ENCODE measurements at regions not wholly inside any gene's neighbourhood (a gene's known extent, or its start where the extent isn't known, plus 50 kb on each side); places are given as distances from the start of the nearest gene placed in this dataset.
"Not testable (repeated sequence)": the region's sequence is repeated elsewhere in the genome, so short reads cannot be mapped to it uniquely, and the experiment has no call there.

- FAIRE-seq = no peak
Observed at GRCh38 chr6:1230689-1231605, 81.0 kb upstream of the FOXQ1 start.

GRCh38 chr6:1230281-1230680 lies 81.6 kb upstream of the FOXQ1 start:
- FAIRE-seq = no peak

GRCh38 chr6:1229808-1230207 lies 82.1 kb upstream of the FOXQ1 start:
- FAIRE-seq = no peak

- FAIRE-seq = no peak
Observed at GRCh38 chr6:1229301-1229700, 82.6 kb upstream of the FOXQ1 start.

- no peak for FAIRE-seq
Observed at GRCh38 chr6:1228754-1229191, 83.1 kb upstream of the FOXQ1 start.

GRCh38 chr6:1227935-1228753 lies 83.8 kb upstream of the FOXQ1 start:
- FAIRE-seq = no peak

- no peak for FAIRE-seq
Observed at GRCh38 chr6:1227600-1227934, 84.3 kb upstream of the FOXQ1 start.

- no peak for FAIRE-seq
Observed at GRCh38 chr6:1226277-1227099, 85.4 kb upstream of the FOXQ1 start.

GRCh38 chr6:1224514-1224913 lies 87.4 kb upstream of the FOXQ1 start:
- FAIRE-seq = no peak

GRCh38 chr6:1222728-1223595 lies 88.9 kb upstream of the FOXQ1 start:
- FAIRE-seq = no peak

- FAIRE-seq = no peak
Observed at GRCh38 chr6:1217396-1217795, 94.5 kb upstream of the FOXQ1 start.

GRCh38 chr6:1216488-1216974 lies 95.4 kb upstream of the FOXQ1 start:
- FAIRE-seq = no peak

- no peak for FAIRE-seq
Observed at GRCh38 chr6:1215884-1216487, 95.9 kb upstream of the FOXQ1 start.

- no peak for FAIRE-seq
Observed at GRCh38 chr6:1215023-1215422, 96.9 kb upstream of the FOXQ1 start.

GRCh38 chr6:1212919-1213318 lies 99.0 kb upstream of the FOXQ1 start:
- no peak for FAIRE-seq

GRCh38 chr6:1212138-1212537 lies 99.8 kb upstream of the FOXQ1 start:
- FAIRE-seq = peak; percentile 60

- FAIRE-seq = not testable (repeated sequence)
Observed at GRCh38 chr6:1210631-1211030, 101.3 kb upstream of the FOXQ1 start.

- no peak for FAIRE-seq
Observed at GRCh38 chr6:1208876-1209275, 103.0 kb upstream of the FOXQ1 start.

- FAIRE-seq = no peak
Observed at GRCh38 chr6:1203546-1203945, 108.4 kb upstream of the FOXQ1 start.

- FAIRE-seq = no peak
Observed at GRCh38 chr6:1202201-1202600, 109.7 kb upstream of the FOXQ1 start.

- no peak for FAIRE-seq
Observed at GRCh38 chr6:1201547-1202200, 110.2 kb upstream of the FOXQ1 start.
